ENCODE measurements at regions not wholly inside any gene's neighbourhood (a gene's known extent, or its start where the extent isn't known, plus 50 kb on each side); places are given as distances from the start of the nearest gene placed in this dataset.

DNA sequence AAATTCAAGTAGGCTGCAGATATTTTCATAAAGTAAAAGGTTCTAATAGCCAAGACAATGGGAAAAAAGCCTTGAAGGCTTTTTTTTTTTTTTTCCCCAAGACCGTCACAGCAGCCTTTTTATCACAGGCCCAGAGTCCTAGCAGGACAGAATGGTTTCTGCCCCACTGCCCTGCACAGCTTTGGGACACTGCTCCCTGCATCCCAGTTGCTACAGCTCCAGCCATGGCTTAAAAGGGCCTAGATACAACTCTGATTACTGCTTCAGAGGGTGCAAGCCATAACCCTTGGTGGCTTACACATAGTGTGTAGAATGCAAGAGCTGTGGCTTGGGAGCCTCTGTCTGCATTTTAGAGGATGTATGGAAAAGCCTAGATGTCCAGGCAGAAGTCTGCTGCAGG lies 1362.8 kb downstream of the SLITRK5 start:
- in situ Hi-C loops (cut with HindIII; ENCODE audit: low sequenced_read_pairs): no loop called here
- no peak overlapping the region for H3K4me3 ChIP-seq (ENCODE audit: low read depth, low read length)
- TF ChIP-seq, protein P1, sequence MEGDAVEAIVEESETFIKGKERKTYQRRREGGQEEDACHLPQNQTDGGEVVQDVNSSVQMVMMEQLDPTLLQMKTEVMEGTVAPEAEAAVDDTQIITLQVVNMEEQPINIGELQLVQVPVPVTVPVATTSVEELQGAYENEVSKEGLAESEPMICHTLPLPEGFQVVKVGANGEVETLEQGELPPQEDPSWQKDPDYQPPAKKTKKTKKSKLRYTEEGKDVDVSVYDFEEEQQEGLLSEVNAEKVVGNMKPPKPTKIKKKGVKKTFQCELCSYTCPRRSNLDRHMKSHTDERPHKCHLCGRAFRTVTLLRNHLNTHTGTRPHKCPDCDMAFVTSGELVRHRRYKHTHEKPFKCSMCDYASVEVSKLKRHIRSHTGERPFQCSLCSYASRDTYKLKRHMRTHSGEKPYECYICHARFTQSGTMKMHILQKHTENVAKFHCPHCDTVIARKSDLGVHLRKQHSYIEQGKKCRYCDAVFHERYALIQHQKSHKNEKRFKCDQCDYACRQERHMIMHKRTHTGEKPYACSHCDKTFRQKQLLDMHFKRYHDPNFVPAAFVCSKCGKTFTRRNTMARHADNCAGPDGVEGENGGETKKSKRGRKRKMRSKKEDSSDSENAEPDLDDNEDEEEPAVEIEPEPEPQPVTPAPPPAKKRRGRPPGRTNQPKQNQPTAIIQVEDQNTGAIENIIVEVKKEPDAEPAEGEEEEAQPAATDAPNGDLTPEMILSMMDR (IDR thresholded peaks at IDR 0.05; ENCODE audit: low read depth, low read length): no peak
- no peak for DNase-seq (ENCODE audit: low read depth, low spot score)

DNA sequence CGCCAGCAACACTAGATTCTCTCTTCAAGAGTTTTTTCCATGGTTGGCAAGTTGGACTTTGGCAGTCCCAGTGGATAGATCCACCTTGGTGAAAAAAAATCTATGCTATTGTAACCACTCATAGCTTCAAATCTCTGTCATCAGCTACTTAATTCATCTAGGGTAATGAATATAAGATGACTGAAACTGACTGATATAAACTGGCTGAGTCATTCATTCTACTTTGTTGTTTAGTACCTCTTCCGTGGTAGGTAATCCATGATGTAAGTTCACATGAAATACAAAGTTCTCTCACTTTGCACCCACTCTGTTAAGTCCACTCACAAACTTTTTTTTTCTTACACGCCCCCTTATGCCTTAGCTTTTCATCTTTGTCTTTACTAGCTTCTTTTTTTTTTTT lies 1381.5 kb downstream of the SLITRK5 start:
- TF ChIP-seq, protein P1 (IDR thresholded peaks at IDR 0.05; ENCODE audit: low read depth, low read length): no peak
- no peak for DNase-seq (ENCODE audit: low read depth, low spot score)
- in situ Hi-C loops (cut with HindIII; ENCODE audit: low sequenced_read_pairs): no loop called here
- H3K4me3 ChIP-seq (ENCODE audit: low read depth, low read length): no peak overlapping the region

DNA sequence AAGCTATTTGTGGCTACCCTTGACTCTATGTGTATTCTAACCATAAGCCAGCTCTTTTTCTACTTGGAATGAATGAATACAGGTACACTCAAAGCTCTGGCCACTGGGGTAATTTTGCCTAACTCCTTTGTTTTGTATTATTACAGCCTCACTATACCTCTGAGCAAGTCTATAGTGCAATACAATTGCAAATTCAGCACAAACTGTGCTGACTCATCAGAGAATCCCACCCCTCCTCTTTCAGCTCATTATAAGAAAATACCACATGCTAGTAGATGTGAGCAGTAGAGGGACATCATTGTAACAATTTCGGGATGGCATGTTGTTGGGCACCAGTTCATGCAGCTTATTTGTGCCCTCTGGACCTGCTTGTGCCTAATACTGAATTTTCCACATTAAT lies 1382.2 kb downstream of the SLITRK5 start:
- TF ChIP-seq, protein P1 (IDR thresholded peaks at IDR 0.05; ENCODE audit: low read depth, low read length): no peak
- in situ Hi-C loops (cut with HindIII; ENCODE audit: low sequenced_read_pairs): no loop called here
- H3K4me3 ChIP-seq (ENCODE audit: low read depth, low read length): no peak overlapping the region
- DNase-seq (ENCODE audit: low read depth, low spot score): no peak

DNA sequence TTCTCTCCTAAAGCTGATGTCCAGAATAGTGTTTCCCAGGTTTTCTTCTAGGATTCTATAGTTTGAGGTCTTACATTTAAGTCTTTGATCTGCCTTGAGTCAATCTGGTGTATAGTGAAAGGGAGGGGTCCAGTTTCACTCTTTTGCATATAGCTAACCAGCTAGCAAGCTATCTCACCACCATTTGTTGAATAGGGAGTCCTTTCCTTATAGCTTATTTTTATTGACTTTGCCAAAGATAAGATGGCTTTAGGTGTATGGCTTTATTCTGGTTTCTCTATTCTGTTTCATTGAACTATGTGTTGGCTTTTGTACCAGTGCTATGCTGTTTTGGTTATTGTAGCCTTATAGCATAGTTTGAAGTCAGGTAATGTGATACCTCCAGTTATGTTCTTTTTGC lies 1386.1 kb downstream of the SLITRK5 start:
- in situ Hi-C loops (cut with HindIII; ENCODE audit: low sequenced_read_pairs): no loop called here
- no peak for DNase-seq (ENCODE audit: low read depth, low spot score)
- no peak overlapping the region for H3K4me3 ChIP-seq (ENCODE audit: low read depth, low read length)
- TF ChIP-seq, protein P1 (IDR thresholded peaks at IDR 0.05; ENCODE audit: low read depth, low read length): no peak

DNA sequence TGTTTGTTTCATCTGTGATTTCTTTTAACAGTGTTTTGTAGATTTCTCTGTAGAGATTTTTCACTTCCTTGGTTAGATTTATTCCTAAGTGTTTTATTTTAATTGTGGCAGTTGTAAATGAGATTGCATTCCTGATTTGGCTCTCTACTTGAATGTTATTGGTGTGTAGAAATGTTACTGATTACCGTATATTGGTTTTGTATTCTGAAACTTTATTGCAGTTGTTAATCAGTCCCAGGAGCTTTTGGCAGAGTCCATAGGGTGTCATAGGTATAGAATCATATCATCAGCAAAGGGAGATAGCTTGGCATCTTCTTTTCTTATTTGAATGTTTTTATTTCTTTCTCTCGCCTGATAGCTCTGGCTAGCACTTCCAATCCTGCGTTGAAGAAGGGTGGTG lies 1386.7 kb downstream of the SLITRK5 start:
- DNase-seq (ENCODE audit: low read depth, low spot score): no peak
- no peak overlapping the region for H3K4me3 ChIP-seq (ENCODE audit: low read depth, low read length)
- TF ChIP-seq, protein P1 (IDR thresholded peaks at IDR 0.05; ENCODE audit: low read depth, low read length): no peak
- in situ Hi-C loops (cut with HindIII; ENCODE audit: low sequenced_read_pairs): no loop called here

DNA sequence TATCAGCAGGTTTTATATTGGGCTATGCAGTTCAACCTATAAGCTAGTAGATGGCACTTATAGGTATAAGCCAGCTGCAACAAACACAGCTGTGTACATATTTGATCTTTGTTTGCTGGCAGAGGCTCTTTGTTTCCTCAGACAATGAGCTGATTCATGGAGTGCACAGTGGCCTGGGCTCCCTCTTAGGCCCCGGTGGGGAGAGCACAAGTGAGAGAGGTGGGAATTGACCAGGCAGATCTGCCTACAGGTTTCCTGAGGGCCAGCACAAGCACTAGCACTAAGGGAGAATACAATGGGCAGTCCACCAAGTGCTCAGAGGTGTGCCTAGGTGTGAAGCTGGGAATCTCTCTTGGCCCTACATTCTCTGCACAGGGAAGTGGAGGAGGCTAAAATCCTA lies 1390.7 kb downstream of the SLITRK5 start:
- DNase-seq (ENCODE audit: low read depth, low spot score): no peak
- H3K4me3 ChIP-seq (ENCODE audit: low read depth, low read length): no peak overlapping the region
- TF ChIP-seq, protein P1 (IDR thresholded peaks at IDR 0.05; ENCODE audit: low read depth, low read length): no peak
- in situ Hi-C loops (cut with HindIII; ENCODE audit: low sequenced_read_pairs): no loop called here

DNA sequence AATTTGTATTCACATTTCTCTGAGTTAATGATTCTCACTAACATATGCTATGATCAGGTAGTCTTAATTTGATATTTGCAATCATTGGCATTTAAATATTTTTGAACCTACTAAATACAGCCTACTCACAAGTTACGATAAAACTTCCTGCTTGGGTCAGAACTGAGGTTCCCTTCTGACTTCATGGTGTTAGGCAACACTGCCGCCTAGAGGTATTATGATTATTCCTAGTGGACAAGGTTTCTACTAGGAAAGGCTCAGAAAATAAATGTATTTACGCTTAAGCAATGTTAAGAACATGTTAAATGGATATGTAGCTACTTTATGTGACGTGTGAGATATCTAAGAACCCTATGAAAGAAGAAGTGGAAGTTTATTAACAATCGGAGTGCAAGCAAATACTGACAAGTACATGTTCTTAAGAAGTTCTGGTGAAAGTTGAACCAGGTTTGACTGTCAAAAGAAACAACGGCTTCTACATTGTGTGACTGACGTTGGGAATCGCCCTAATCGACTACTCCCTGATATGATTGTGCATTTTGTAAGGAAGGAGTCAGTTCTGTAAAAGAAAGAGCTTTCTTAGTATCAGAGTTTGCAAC lies 1395.8 kb downstream of the SLITRK5 start:
- in situ Hi-C loops (cut with HindIII; ENCODE audit: low sequenced_read_pairs): no loop called here
- TF ChIP-seq, protein P1 (IDR thresholded peaks at IDR 0.05; ENCODE audit: low read depth, low read length): peak; percentile 69
- H3K4me3 ChIP-seq (ENCODE audit: low read depth, low read length): no peak overlapping the region
- peak; percentile 71 for DNase-seq (ENCODE audit: low read depth, low spot score)

Data from astrocyte of the spinal cord (primary cell).